ENCODE measurements at regions not wholly inside any gene's neighbourhood (a gene's known extent, or its start where the extent isn't known, plus 50 kb on each side); places are given as distances from the start of the nearest gene placed in this dataset.

DNA sequence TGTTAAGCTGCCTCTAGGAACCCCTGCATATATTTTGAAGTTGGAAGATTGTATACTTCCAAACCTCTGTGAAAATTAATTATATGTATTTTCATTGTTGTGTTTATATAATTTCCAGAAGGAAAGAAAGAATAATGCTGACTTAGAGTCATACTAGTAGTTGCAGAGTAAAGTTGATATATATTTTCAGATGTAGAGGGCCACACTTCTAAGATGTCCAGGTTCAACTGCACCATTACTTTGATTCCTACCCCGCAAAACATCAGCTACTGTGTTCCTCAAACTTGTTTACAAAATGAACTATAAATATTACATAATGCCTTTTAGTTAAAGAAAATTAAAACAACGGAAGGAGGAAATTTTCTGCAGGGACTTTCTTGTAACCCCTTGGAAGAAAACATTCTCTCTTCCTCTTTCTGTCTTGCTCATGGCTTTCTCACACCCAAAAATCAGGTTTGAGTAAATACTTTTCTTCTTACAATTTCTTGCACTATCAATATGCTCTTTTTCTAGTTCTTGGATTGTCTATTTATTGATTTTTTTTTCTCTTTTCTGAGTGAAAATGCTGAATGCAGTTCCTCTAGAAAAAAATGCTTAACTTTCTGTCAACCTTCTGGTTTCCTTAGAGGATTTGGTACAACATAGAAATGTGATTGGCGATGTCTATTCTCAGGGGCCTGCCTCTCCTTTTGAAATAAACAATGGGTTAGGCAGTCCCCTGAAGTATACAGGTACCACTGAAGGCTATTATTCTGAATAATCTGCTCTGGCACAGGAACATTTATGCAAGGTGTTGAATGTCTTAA is 867.8 kb downstream of the TTLL7 start:
- TF ChIP-seq, protein P1, sequence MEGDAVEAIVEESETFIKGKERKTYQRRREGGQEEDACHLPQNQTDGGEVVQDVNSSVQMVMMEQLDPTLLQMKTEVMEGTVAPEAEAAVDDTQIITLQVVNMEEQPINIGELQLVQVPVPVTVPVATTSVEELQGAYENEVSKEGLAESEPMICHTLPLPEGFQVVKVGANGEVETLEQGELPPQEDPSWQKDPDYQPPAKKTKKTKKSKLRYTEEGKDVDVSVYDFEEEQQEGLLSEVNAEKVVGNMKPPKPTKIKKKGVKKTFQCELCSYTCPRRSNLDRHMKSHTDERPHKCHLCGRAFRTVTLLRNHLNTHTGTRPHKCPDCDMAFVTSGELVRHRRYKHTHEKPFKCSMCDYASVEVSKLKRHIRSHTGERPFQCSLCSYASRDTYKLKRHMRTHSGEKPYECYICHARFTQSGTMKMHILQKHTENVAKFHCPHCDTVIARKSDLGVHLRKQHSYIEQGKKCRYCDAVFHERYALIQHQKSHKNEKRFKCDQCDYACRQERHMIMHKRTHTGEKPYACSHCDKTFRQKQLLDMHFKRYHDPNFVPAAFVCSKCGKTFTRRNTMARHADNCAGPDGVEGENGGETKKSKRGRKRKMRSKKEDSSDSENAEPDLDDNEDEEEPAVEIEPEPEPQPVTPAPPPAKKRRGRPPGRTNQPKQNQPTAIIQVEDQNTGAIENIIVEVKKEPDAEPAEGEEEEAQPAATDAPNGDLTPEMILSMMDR (conservative IDR thresholded peaks at IDR 0.05; ENCODE audit: low read depth, low read length) = no peak
- no peak for TF ChIP-seq EZH2 (IDR thresholded peaks at IDR 0.05; ENCODE audit: borderline replicate concordance, low read depth, low read length, poor library complexity, severe bottlenecking)

Data from A673 (cell line).